Gastroesophageal sphincter (tissue), 4 donors: ENCODE measurements at regions not wholly inside any gene's neighbourhood (a gene's known extent, or its start where the extent isn't known, plus 50 kb on each side); places are given as distances from the start of the nearest gene placed in this dataset.

Source experiments
- ATAC-seq: fragments of 150-250 bp; one replicate; pipeline ENCODE4 v1.9.1; 2016; ENCODE audit warnings: mild to moderate bottlenecking, moderate library complexity
- H3K27ac ChIP-seq, 4 donors: fragments of 200-600 bp; sonication (generic) in 3 of 4; 1 replicate in 3 of 4; 2 replicates in 1 of 4; pipeline ENCODE4 v1.5.1; 2016 to 2019
- H3K27me3 ChIP-seq: fragments of 200-600 bp; sonication (generic); one replicate; pipeline ENCODE4 v1.5.1; 2019
- H3K36me3 ChIP-seq, 2 donors: fragments of 200-600 bp; sonication (generic); one replicate each; pipeline ENCODE4 v1.5.1; 2019; ENCODE audit warnings: control low read depth in 1 of 2
- H3K4me1 ChIP-seq, 3 donors: fragments of 200-600 bp; sonication (generic); 1 replicate in 2 of 3; 2 replicates in 1 of 3; pipeline ENCODE4 v1.5.1; 2016 to 2019; ENCODE audit warnings: control low read depth in 2 of 3
- H3K4me3 ChIP-seq, 2 donors: fragments of 200-600 bp; sonication (generic); one replicate each; pipeline ENCODE4 v1.5.1; 2019; ENCODE audit warnings: mild to moderate bottlenecking in 1 of 2, moderate library complexity in 1 of 2
- H3K9me3 ChIP-seq, 3 donors: fragments of 200-600 bp; sonication (generic); one replicate each; pipeline ENCODE4 v1.5.1; 2017 to 2019; ENCODE audit warnings: control low read depth in 2 of 3
- EP300 ChIP-seq: sonication (generic); formaldehyde crosslinking; IDR thresholded peaks from one replicate; pipeline ENCODE4 v1.6.1; 2017; ENCODE audit warnings: antibody characterized with exemption, mild to moderate bottlenecking
- POLR2A ChIP-seq, 2 donors: fragments of 450-650 bp; IDR thresholded peaks; one replicate each; pipeline ENCODE4 v1.6.1; 2017; ENCODE audit warnings: antibody characterized with exemption in 2 of 2, mild to moderate bottlenecking in 2 of 2, moderate library complexity in 1 of 2
- POLR2AphosphoS5 ChIP-seq: sonication (generic); formaldehyde crosslinking; IDR thresholded peaks from one replicate; pipeline ENCODE4 v1.6.1; 2017; ENCODE audit warnings: antibody characterized with exemption
- WGBS, 2 donors: methylation state at CpG; one replicate each; pipeline ENCODE4 v1.1.5; 2018; ENCODE audit warnings: low coverage in 1 of 2; 5-methylcytosine and 5-hydroxymethylcytosine counted together
- TF ChIP-seq, protein P1 (sequence below), 4 experiments: fragments of 200-600 bp in 2 of 4; fragments of 450-650 bp in 2 of 4; sonication (generic) in 1 of 4; IDR thresholded peaks; one replicate each; pipeline ENCODE4 v1.5.1; 2017 to 2019; ENCODE audit warnings: antibody characterized with exemption in 4 of 4, mild to moderate bottlenecking in 2 of 4, moderate library complexity in 2 of 4

DNA sequence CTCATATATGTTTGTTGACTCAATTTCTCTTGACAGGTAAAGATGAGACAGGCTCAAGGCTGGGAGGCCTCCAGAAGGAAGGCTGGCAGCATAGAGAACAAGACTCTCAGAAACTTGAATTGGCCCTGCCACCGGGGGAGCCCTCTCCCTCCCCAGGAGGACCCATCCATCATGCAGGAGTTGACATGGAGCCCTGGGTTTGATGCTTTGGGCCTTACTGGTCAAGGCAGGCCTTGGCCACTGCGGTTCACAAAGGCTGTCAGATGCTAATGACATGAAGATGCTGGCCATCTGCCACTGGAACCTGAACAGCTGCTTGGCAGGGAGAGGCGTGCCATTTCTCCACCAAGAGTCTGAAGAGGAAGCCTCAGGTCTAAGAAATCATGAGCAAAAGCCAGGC is 193.6 kb downstream of the MTCL1 start:
- H3K27me3 ChIP-seq: no peaks in the 10 kb centered on the region
- TF ChIP-seq EP300: no peak
- TF ChIP-seq POLR2AphosphoS5: no peak
- TF ChIP-seq POLR2A (IDR thresholded peaks at IDR 0.05): no peak
- TF ChIP-seq, protein P1, sequence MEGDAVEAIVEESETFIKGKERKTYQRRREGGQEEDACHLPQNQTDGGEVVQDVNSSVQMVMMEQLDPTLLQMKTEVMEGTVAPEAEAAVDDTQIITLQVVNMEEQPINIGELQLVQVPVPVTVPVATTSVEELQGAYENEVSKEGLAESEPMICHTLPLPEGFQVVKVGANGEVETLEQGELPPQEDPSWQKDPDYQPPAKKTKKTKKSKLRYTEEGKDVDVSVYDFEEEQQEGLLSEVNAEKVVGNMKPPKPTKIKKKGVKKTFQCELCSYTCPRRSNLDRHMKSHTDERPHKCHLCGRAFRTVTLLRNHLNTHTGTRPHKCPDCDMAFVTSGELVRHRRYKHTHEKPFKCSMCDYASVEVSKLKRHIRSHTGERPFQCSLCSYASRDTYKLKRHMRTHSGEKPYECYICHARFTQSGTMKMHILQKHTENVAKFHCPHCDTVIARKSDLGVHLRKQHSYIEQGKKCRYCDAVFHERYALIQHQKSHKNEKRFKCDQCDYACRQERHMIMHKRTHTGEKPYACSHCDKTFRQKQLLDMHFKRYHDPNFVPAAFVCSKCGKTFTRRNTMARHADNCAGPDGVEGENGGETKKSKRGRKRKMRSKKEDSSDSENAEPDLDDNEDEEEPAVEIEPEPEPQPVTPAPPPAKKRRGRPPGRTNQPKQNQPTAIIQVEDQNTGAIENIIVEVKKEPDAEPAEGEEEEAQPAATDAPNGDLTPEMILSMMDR (IDR thresholded peaks at IDR 0.05): no peak
- H3K4me1 ChIP-seq: no peaks in the 10 kb centered on the region
- no peaks in the 10 kb centered on the region for H3K36me3 ChIP-seq
- 50% methylated on average over 2 of the region's 3 CpGs; no CpG with 5 or more reads in 1 of the 2 donors for WGBS, 2 donors
- H3K27ac ChIP-seq: no peak overlapping the region
- ATAC-seq: no peak
- H3K9me3 ChIP-seq: no peaks in the 10 kb centered on the region
- H3K4me3 ChIP-seq: no peak overlapping the region

DNA sequence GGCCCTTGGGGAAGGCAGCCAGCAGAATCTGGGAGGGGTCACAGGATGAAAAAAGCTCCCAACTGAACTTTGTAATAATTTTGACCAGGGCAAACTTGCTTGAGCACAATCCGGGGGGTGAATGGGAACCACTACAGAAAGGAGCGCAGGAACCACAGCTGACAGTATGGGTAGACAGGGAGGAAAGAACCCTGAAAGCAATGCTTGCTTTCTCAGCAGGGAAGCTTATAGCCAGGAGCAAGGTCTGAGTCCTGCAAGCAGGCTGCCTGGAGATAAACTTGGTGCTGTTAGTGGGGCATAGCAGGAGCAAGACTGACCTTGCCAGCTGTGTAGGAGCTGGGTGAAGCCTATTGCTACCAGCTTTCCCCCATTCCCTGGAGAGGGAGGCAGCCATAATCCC is 195.2 kb downstream of the MTCL1 start:
- no peaks in the 10 kb centered on the region for H3K27me3 ChIP-seq
- no peaks in the 10 kb centered on the region for H3K4me1 ChIP-seq
- no peaks in the 10 kb centered on the region for H3K36me3 ChIP-seq
- no peak for TF ChIP-seq POLR2A (IDR thresholded peaks at IDR 0.05)
- no peak for TF ChIP-seq POLR2AphosphoS5
- TF ChIP-seq, protein P1 (IDR thresholded peaks at IDR 0.05): no peak
- TF ChIP-seq EP300: no peak
- no peak for ATAC-seq
- no peak overlapping the region for H3K4me3 ChIP-seq
- WGBS, 2 donors: 86% methylated on average over 2 of the region's 2 CpGs; no CpG with 5 or more reads in 1 of the 2 donors
- no peaks in the 10 kb centered on the region for H3K9me3 ChIP-seq
- H3K27ac ChIP-seq: no peak overlapping the region

DNA sequence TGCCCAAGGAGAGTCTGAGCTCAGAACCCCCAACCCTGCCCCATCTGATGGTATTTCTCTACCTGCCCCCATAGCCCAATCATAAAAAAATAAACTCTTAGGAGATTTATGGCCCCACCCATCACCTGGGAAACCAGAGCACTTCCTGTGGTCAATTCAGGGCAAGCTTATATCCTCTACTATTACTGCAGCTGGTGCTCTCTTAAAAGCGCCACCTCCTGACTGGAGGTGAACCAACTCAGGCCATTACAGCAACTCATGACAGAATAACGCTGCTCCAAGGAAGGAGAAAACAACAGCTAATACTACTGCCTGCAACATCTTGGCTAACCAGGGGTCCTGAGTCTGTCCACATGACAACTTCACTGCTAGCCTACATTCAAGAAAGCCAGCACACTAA is 195.7 kb downstream of the MTCL1 start:
- ATAC-seq: no peak

DNA sequence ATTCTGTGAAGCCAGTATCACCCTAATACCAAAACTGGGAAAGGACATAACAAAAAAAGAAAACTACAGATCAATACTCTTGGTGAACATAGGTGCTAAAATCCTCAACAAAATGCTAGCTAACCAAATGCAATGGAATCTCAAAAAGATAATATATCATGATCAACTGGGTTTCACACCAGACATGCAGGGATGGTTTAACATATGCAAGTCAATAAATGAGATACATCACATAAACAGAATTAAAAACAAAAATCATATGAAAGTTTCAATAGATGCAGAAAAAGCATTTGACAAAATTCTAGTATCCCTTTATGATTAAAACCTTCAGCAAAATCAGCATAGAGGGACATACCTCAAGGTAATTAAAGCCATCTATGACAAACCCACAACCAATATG is 198.2 kb upstream of the NDUFV2 start:
- Histone ChIP-seq H3K4me3 (no peak overlapping the region), H3K4me1 (no peaks in the 10 kb centered on the region), H3K27ac (no peak overlapping the region), H3K36me3 (no peaks in the 10 kb centered on the region), H3K9me3 (no peaks in the 10 kb centered on the region), H3K27me3 (no peaks in the 10 kb centered on the region)
- TF ChIP-seq, protein P1 (IDR thresholded peaks at IDR 0.05): no peak
- TF ChIP-seq POLR2A (IDR thresholded peaks at IDR 0.05) (no peak), EP300 (no peak), POLR2AphosphoS5 (no peak)
- ATAC-seq: no peak

More for the DNA sequence above, 195.7 kb downstream of the MTCL1 start:
- no peak overlapping the region for H3K4me3 ChIP-seq
- 100% methylated on average over 1 of the region's 2 CpGs for WGBS, 2 donors
- TF ChIP-seq, protein P1 (IDR thresholded peaks at IDR 0.05): no peak
- TF ChIP-seq EP300: no peak
- TF ChIP-seq POLR2AphosphoS5: no peak
- no peak for TF ChIP-seq POLR2A (IDR thresholded peaks at IDR 0.05)
- no peak overlapping the region for H3K27ac ChIP-seq
- no peaks in the 10 kb centered on the region for H3K36me3 ChIP-seq
- H3K4me1 ChIP-seq: no peaks in the 10 kb centered on the region
- H3K27me3 ChIP-seq: no peaks in the 10 kb centered on the region
- no peaks in the 10 kb centered on the region for H3K9me3 ChIP-seq

DNA sequence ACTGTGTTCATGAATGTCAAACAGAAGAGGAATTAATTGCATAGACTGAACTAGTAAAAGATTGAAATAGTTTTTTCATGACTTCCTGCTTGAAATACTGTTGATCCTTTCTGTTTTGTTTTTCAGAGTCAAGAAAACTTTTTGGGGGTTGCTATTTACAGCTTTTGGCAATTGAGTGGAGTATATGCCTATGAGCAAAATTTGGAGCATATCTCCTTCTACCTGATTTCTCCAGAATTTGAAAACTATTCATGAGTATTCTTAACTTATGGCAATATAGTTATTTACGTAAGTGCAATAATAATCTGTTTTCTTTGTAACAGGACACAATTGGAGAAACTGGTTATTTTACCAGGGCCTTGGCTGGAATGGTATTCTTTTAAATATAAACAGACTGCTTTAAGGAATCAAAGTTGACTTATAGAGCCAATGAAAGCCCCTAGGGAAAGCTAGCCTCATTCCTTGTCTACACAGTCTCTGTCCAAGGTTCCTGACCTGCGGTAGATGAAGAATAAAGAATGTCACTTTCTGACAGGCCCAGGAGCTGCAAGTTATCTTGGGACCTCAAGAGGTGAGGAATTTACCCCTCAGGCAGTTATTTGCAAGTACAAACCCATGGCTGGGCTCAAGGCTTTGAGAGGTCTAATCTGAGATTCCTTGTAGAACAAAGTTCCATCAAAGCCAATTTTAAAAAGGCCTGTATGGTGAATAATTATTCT is 193.5 kb upstream of the NDUFV2 start:
- TF ChIP-seq, protein P1 (IDR thresholded peaks at IDR 0.05): no peak
- TF ChIP-seq EP300 (no peak), POLR2A (IDR thresholded peaks at IDR 0.05) (no peak), POLR2AphosphoS5 (no peak)
- no peaks in the 10 kb centered on the region for H3K4me1 ChIP-seq
- H3K4me3 ChIP-seq: no peak overlapping the region
- no peak for ATAC-seq
- no peaks in the 10 kb centered on the region for H3K36me3 ChIP-seq
- no peaks in the 10 kb centered on the region for H3K27me3 ChIP-seq
- 56 to 82% methylated on average over 1 to 2 of the region's 2 CpGs for WGBS, 2 donors
- H3K27ac ChIP-seq: no peak overlapping the region
- no peaks in the 10 kb centered on the region for H3K9me3 ChIP-seq
